PC-3 (cell line): ENCODE measurements at regions not wholly inside any gene's neighbourhood (a gene's known extent, or its start where the extent isn't known, plus 50 kb on each side); places are given as distances from the start of the nearest gene placed in this dataset.
"Not testable (repeated sequence)": the region's sequence is repeated elsewhere in the genome, so short reads cannot be mapped to it uniquely, and the experiment has no call there.

Experiments used
- ATAC-seq: fragments of 200-7000 bp; cut with Tn5 transposase; 2 replicates; pipeline ENCODE4 v1.9.1; 2020; ENCODE audit warnings: mild to moderate bottlenecking, moderate library complexity
- BruUV-seq: library from RNA; stranded (reverse); fragments of 400-500 nt; replicated peaks from 2 replicates; lab custom pipeline; 2021; lab: Mats Ljungman, UMichigan
- CTCF ChIA-PET: fragments of 300-600 bp; sonication (Branson Sonifier 250); formaldehyde crosslinking; loops from one replicate; lab custom pipeline; 2022; ENCODE audit warnings: antibody characterized with exemption; lab: Charles Lee
- POLR2A ChIA-PET: fragments of 300-600 bp; sonication (Branson Sonifier 250); formaldehyde crosslinking; loops from one replicate; lab custom pipeline; 2022; ENCODE audit warnings: antibody characterized with exemption; ENCODE audit not compliant: unreplicated experiment; lab: Charles Lee
- DNase-seq: peaks from one replicate; pipeline ENCODE4 v3.0.0-alpha.2; 2015
- H2AFZ ChIP-seq: fragments of 300-600 bp; sonication (generic); 2 replicates; pipeline ENCODE4 v1.6.0; 2016; ENCODE audit warnings: antibody characterized with exemption, low read length
- H3F3A ChIP-seq: fragments of 300-600 bp; sonication (generic); one replicate; pipeline ENCODE4 v1.6.0; 2017; ENCODE audit warnings: antibody characterized with exemption, low read length, control low read depth, mild to moderate bottlenecking; ENCODE audit not compliant: unreplicated experiment
- H3K27ac ChIP-seq: fragments of 300-600 bp; sonication (generic); 2 replicates; pipeline ENCODE4 v1.5.1; 2016; ENCODE audit warnings: mild to moderate bottlenecking, low read length
- H3K27me3 ChIP-seq: fragments of 300-600 bp; sonication (generic); 2 replicates; pipeline ENCODE4 v1.6.1; 2016; ENCODE audit warnings: low read length, mixed read lengths
- H3K36me3 ChIP-seq: fragments of 300-600 bp; sonication (generic); 2 replicates; pipeline ENCODE4 v1.6.1; 2016; ENCODE audit warnings: low read depth, mixed run types, low read length, mixed read lengths
- H3K4me1 ChIP-seq: fragments of 300-600 bp; sonication (generic); 2 replicates; pipeline ENCODE4 v1.5.1; 2016; ENCODE audit warnings: low read length; ENCODE audit not compliant: insufficient read depth
- H3K4me2 ChIP-seq: fragments of 300-600 bp; sonication (generic); 2 replicates; pipeline ENCODE4 v1.6.0; 2016; ENCODE audit warnings: low read length
- H3K4me3 ChIP-seq: fragments of 300-600 bp; sonication (generic); 2 replicates; pipeline ENCODE4 v1.5.1; 2016; ENCODE audit warnings: mild to moderate bottlenecking, low read length, mixed read lengths
- H3K79me2 ChIP-seq: fragments of 300-600 bp; sonication (generic); 2 replicates; pipeline ENCODE4 v1.6.1; 2017; ENCODE audit warnings: low read length, mixed read lengths
- H3K9ac ChIP-seq: fragments of 300-600 bp; sonication (generic); 2 replicates; pipeline ENCODE4 v1.6.0; 2016; ENCODE audit warnings: mild to moderate bottlenecking, low read length
- H3K9me2 ChIP-seq: fragments of 300-600 bp; sonication (generic); replicated peaks from 2 replicates; pipeline ENCODE4 v1.6.1; 2016; ENCODE audit warnings: mixed run types, low read length, mixed read lengths
- H3K9me3 ChIP-seq: fragments of 300-600 bp; sonication (generic); 2 replicates; pipeline ENCODE4 v1.6.1; 2016; ENCODE audit warnings: low read length, mixed read lengths
- H4K20me1 ChIP-seq: fragments of 300-600 bp; sonication (generic); 2 replicates; pipeline ENCODE4 v1.6.1; 2016; ENCODE audit warnings: low read length, mixed read lengths
- CTCF ChIP-seq: fragments of 300-600 bp; sonication (generic); conservative IDR thresholded peaks from 2 replicates; pipeline ENCODE4 v1.5.1; 2017; ENCODE audit warnings: antibody characterized with exemption, low read depth, mild to moderate bottlenecking, low read length
- EZH2 ChIP-seq: fragments of 300-600 bp; sonication (generic); IDR thresholded peaks from one replicate; pipeline ENCODE4 v1.6.1; 2017; ENCODE audit warnings: antibody characterized with exemption, mild to moderate bottlenecking, low read length; ENCODE audit not compliant: unreplicated experiment
- EZH2phosphoT487 ChIP-seq: fragments of 300-600 bp; sonication (generic); IDR thresholded peaks from 2 replicates; pipeline ENCODE4 v1.6.1; 2018; ENCODE audit warnings: mild to moderate bottlenecking, antibody characterized with exemption, low read length, borderline replicate concordance
- intact Hi-C: fragments of 100-400 bp; cut with micrococcal nuclease; formaldehyde crosslinking; loops from 2 replicates; pipeline ENCODE4 v1.9.0; 2023

- H2AFZ ChIP-seq, result no peak overlapping the region
- no peak for ATAC-seq
- H3K27me3 ChIP-seq, result no peaks in the 10 kb centered on the region
- H4K20me1 ChIP-seq, result no peaks in the 10 kb centered on the region
- no peaks in the 10 kb centered on the region for H3F3A ChIP-seq
- no peak overlapping the region for H3K27ac ChIP-seq
- H3K9me3 ChIP-seq, result no peaks in the 10 kb centered on the region
- H3K9me2 ChIP-seq, result no peaks in the 10 kb centered on the region
- no peak overlapping the region for H3K4me2 ChIP-seq
- ChIA-PET CTCF (no interaction called here), POLR2A (no interaction called here)
- H3K79me2 ChIP-seq, result no peaks in the 10 kb centered on the region
- no TSS peak for BruUV-seq
- no peak for DNase-seq
- no peaks in the 10 kb centered on the region for H3K36me3 ChIP-seq
- TF ChIP-seq CTCF (no peak), EZH2 (no peak), EZH2phosphoT487 (no peak)
- H3K4me3 ChIP-seq, result no peak overlapping the region
- no peak overlapping the region for H3K9ac ChIP-seq
- intact Hi-C loops, result no loop called here
- H3K4me1 ChIP-seq, result no peaks in the 10 kb centered on the region
These were observed 276.2 kb upstream of the KLF3 start for GRCh38 chr4:38387819-38388218.

GRCh38 chr4:38388907-38389306 lies 275.1 kb upstream of the KLF3 start:
- H3K9me2 ChIP-seq, H3K27me3 ChIP-seq, H4K20me1 ChIP-seq, H3F3A ChIP-seq, H3K79me2 ChIP-seq, DNase-seq, H3K4me2 ChIP-seq, H3K27ac ChIP-seq, H2AFZ ChIP-seq, POLR2A ChIA-PET, H3K9ac ChIP-seq, H3K9me3 ChIP-seq, H3K36me3 ChIP-seq, BruUV-seq, intact Hi-C loops, ATAC-seq, H3K4me1 ChIP-seq, H3K4me3 ChIP-seq, CTCF ChIA-PET: not testable (repeated sequence)

- Histone ChIP-seq H3K9ac (no peak overlapping the region), H3K9me3 (no peaks in the 10 kb centered on the region), H3K36me3 (no peaks in the 10 kb centered on the region), H4K20me1 (no peaks in the 10 kb centered on the region), H3K4me2 (no peak overlapping the region), H3K4me3 (no peak overlapping the region), H3F3A (no peaks in the 10 kb centered on the region), H3K9me2 (no peaks in the 10 kb centered on the region), H2AFZ (no peak overlapping the region), H3K27me3 (no peaks in the 10 kb centered on the region), H3K27ac (no peak overlapping the region), H3K4me1 (no peaks in the 10 kb centered on the region), H3K79me2 (no peaks in the 10 kb centered on the region)
- TF ChIP-seq CTCF (no peak), EZH2 (no peak), EZH2phosphoT487 (no peak)
- ATAC-seq, result no peak
- CTCF ChIA-PET, result no interaction called here
- DNase-seq, result no peak
- BruUV-seq, result no TSS peak
- POLR2A ChIA-PET, result no interaction called here
- intact Hi-C loops, result no loop called here
These were observed 272.9 kb upstream of the KLF3 start for GRCh38 chr4:38390969-38391545.
